ENCODE measurements at regions not wholly inside any gene's neighbourhood (a gene's known extent, or its start where the extent isn't known, plus 50 kb on each side); places are given as distances from the start of the nearest gene placed in this dataset.

DNA sequence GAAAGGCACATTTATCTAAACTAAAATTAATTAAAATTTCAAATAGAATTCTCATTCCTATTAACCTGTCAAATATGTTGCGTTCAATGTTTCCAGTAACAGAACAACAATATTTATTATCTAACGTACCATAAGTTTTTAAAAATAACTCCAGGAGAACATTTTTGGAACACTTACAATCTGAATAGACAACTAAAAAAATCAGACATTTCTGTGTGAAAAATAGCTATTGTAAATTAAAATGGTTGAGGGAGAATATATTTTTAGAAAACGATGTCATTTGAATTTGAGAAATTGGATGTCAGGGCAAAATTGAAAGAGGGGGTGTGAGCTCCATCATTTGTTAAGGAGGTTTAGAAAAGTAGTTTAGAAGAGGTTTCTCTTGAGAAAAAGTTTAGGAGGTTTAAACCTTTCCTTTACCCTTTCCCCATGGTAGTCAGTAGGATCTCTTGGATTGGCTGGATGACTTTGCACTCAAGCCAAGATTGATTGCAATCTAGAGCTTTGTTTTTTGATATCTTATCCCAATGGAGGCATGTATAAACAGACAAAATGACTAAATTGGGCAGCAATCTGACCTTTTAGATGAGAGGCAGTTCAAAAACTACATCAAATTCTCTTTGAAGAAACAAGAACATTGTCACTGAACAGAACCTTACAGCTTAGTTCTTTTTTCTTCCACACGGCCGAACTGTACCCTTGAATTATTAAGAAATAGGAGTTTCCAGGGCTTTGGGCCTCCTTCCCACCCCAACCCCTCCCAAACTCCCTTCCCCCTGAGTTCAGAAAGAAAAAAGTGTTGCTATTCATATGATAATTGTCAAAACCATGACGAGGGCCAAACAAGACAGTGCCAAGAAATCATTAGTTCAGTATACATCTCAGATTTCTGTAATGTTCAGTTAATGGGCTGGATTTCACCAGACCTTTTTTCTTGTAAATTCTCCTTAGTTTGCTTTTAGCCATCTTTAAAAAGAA lies 79.7 kb upstream of the CDIN1 start:
- DNase-seq = no peak

DNA sequence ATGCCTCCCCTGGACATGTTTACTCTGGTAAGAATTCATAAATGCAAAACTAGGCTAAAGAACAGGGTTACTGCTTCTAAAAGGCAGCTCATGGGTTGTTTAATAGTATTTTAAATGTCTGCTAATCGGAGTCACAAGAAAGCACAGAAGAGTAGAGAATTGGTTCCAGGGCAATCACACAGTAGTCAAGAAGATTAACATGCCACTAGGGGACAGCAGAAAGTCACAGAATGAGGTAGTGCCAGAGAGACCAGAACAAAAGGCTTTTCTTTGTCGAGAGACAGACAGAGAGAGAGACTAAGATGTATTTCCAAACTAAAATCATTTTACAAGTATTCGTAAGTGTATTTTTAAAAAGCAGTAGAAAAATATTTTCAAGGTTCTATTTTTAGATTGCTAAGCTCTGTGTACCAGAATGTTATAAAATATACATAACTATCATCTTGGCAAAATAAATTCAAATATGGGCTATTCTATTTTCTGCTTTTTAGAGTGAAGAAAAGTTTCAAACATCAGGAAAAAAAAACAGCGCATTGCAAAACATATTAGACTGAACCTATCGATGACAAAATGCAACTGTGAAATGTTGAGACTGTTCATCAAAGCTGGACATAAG lies 78.3 kb upstream of the CDIN1 start:
- DNase-seq = peak; percentile 68

DNA sequence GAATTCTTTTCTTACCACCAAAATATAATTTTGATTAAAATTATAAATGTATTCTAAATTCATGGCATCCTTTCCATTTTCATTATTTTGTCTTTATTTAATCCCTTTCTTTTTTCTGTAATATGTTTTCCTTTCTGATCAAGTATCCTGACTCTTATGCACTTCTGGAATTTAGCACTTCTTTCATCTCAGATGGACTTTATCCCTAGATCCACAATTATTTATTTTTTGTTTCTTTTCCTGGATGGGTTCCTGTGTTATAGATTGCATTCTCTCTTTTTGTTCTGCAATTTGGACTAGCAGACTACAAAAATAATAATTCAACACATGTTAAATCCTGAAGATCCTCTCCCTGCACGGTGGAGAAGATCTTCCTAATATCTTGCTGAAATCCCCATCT lies 76.9 kb upstream of the CDIN1 start:
- no peak for DNase-seq

DNA sequence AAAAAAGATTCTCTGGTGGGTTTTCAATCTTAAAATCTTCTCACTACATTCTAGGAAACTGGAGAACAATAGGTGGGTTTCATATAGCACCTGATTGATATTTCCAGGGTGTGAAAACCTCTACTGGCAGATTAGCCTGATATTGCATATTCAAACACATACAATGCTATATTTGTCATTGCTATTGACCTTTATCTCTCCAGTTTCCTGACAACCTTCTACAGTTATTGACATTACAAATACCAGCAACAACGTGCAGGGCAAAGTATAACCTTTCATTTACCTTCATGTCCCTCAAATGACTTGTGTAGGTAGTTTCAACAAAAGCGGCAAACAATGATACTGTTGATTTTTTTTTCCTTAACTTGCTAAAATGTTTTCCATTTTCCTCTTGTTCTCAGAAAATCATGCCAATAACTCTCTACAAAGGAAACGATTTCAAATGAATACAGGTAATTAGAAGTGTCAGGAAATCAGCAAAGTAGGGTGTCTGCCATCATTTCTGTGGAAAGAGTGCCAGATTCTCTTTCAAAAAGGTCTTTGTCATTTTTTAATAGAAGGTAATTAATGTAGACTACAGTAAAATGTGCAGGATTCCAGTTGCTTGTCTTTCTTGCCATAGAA lies 72.6 kb upstream of the CDIN1 start:
- DNase-seq = no peak

DNA sequence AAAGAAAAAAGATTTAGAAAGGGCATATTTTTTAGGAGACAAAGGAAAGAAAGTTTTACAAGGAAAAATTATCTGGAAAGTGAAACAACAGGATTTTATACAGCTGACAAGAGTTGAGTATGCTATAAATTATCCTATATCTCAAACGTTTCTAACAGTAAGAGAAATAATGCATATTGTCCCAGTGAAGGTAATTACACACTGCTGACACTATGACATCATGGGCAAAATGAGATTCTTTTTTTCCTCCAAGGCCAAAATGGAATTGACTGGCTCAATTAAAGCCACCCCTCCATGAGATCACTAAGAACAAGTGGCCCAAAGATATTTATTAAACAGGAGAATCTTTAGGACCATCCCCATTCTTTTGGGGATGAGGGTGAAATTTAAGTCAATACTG lies 72.0 kb upstream of the CDIN1 start:
- DNase-seq = no peak

DNA sequence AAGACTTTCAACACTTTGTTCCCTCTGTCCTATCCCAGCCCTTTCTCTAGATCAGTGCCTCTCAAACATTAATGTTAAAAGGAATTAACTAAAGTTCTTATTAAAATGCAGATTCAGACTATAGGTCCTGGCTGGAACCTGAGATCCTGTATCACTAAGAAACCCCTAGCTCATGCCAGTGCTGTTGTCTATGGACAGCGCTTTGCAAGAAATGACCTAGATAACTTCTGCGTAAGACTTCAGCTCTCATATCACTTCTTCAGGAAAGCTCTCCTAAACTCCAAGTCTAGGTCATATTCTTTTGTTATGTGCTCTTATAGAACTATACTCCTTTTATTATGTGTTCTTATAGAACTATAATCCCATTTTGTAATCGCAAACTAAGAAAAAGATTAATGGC lies 67.8 kb upstream of the CDIN1 start:
- DNase-seq = no peak

DNA sequence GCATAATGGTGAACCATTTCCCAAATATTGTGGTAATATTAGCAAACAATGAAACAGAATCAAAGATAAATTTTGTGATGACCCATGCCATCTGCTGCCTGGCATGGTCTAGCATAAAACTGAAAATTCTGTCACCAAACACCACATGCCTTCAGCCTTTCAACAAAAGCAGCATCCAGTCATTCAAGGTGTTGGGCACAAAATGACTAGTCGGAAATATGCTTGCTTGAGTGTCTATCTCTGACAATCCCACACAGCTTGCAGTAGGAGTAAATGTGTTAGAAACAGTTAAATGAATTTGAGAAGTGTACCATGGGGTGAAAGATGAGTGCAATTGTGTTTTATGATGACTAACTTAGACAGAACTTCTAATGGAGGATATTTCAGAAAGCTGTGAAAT lies 61.7 kb upstream of the CDIN1 start:
- no peak for DNase-seq

DNA sequence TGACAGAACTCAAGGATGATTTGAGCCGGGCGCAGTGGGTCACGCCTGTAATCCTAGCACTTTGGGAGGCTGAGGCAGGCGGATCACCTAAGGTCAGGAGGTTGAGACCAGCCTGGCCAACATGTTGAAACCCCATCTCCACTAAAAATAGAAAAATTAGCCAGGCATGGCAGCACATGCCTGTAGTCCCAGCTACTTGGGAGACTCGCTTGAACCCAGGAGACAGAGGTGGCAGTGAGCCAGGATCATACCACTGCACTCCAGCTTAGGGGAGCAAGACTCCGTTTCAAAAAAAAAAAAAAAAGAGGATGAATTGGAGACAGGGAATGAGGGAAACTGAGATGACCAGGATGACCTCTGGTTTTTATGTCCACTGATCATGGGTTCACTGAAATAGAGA lies 60.4 kb upstream of the CDIN1 start:
- DNase-seq = no peak

DNA sequence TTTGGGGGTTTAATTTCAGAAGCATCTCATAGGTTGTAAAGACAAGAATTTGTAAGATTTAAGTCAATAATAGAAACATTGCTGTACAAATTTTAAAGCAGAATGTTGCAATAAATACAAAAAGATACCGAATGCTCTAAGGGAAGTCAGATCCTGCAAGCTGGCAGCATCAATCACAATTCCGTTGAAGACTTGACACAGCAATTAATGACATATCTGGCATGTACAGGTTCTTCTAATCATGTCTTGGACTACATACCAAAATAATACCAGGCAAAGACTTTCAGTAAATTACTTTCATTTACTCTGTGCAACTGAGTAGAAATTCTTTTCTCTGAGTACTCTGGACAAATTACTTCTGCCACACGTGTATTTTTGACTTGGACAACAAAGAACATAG lies 54.0 kb upstream of the CDIN1 start:
- no peak for DNase-seq

DNA sequence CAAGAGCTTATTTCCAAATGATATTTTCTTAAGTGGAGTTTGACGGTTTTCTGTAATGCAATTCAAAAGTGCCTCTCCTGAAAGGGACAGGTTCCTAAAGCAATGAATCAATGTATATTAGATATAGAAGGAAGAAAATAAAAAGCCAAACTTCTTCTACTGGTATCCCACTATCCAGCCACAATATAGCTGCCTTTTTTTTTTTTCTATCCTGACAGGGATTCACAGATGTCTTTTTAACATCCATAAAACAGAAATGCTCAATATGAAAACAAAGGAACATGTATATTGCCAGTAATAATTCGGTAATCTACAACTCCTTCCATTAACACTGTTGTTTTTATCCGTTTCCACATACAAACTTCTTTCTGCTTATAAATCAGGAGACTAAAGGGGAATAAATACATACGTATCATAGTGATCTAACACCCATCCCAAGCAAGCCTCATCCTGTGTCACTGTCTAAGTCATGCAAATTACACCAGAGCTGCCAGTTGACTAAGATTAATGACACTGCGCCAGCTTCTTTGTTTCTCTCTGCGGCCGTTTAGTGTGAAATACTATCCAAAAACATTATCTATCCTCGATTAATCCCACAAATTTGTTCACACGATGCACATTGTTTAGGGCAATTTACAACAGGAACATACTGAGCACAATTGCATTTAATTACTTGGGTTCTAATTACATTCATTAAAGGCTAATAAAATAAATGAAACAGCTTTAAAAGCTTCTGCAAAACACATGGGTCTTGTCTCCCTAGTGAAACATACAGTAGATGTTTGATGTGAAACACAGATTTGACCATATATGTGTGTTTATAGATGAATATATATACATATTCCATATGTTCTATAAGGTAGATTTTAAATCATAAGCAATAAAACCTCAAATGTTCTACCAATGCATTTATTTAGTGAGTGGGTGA lies 51.9 kb upstream of the CDIN1 start:
- no peak for DNase-seq

DNA sequence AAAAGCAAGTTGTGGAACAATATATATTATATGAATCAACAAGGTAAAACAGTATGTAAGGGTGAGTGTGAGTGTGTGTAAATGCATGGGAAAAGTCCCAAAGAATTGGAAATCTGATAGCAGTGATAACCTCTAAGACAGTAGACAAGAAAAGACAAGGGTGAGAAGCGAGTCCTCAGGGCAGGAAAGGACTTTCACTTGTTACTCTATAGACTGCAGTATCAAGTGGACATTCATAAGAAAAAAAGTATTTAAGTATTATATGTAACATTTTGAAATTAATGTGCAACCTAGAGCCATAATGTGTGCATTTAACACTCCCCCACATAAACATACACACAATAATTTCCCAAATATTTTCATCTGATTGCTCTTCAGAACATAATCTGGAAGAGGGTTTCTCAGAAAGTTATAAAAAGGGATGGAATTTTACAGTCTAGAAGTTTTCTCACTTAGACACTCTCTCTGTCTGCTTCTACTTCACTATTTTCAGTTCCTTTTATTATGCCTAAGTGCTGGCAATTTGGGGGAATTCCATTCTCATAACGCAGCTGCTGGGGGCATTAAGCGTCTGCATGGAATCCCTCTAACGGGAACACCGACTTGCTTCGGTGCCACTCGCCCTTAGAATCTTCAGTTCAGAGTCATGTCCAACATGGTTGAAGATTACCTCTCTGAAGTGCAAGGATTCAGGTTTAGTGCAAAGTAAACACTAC lies 50.0 kb upstream of the CDIN1 start:
- DNase-seq = no peak
